NB4 (cell line): ENCODE measurements at regions not wholly inside any gene's neighbourhood (a gene's known extent, or its start where the extent isn't known, plus 50 kb on each side); places are given as distances from the start of the nearest gene placed in this dataset.

Experiments used
- MYC ChIP-seq: IDR thresholded peaks from 2 replicates; pipeline ENCODE4 v1.6.1; 2011; ENCODE audit warnings: low read depth, low read length
- POLR2A ChIP-seq: IDR thresholded peaks from 2 replicates; pipeline ENCODE4 v1.6.1; 2011; ENCODE audit warnings: mild to moderate bottlenecking; ENCODE audit not compliant: insufficient read length; ENCODE audit errors: extremely low read depth
- TF ChIP-seq, protein P1 (sequence below): IDR thresholded peaks from one replicate; pipeline ENCODE4 v1.5.1; 2012; ENCODE audit warnings: low read depth, low read length
- TF ChIP-seq, protein P2 (sequence below): IDR thresholded peaks from 2 replicates; pipeline ENCODE4 v1.6.1; 2011; ENCODE audit warnings: low read depth, low read length

DNA sequence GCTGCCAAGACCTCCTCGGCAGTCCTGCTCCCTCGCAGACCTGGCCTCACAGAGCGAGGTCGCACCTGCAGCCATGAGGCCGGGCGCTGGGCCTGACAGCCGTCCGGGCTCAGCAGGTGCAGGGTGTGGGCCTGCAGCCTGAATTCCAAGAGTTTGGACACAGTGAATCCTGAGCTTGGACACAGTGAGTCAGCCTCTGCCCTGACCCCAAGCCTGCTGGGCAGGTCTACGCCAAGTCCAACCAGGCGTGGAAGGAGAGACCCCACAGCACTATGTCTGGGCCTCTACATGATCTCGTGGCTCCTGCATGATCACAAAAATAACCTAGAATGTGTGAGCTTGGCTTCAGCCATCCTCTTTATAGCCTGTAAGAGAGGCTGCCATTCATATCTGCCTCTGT lies 121.0 kb downstream of the C16orf95 start:
- TF ChIP-seq, protein P1, sequence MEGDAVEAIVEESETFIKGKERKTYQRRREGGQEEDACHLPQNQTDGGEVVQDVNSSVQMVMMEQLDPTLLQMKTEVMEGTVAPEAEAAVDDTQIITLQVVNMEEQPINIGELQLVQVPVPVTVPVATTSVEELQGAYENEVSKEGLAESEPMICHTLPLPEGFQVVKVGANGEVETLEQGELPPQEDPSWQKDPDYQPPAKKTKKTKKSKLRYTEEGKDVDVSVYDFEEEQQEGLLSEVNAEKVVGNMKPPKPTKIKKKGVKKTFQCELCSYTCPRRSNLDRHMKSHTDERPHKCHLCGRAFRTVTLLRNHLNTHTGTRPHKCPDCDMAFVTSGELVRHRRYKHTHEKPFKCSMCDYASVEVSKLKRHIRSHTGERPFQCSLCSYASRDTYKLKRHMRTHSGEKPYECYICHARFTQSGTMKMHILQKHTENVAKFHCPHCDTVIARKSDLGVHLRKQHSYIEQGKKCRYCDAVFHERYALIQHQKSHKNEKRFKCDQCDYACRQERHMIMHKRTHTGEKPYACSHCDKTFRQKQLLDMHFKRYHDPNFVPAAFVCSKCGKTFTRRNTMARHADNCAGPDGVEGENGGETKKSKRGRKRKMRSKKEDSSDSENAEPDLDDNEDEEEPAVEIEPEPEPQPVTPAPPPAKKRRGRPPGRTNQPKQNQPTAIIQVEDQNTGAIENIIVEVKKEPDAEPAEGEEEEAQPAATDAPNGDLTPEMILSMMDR = no peak
- no peak for TF ChIP-seq POLR2A
- TF ChIP-seq MYC = no peak
- TF ChIP-seq, protein P2, sequence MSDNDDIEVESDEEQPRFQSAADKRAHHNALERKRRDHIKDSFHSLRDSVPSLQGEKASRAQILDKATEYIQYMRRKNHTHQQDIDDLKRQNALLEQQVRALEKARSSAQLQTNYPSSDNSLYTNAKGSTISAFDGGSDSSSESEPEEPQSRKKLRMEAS = no peak
